Hepatocyte (in vitro differentiated cells): ENCODE measurements at regions not wholly inside any gene's neighbourhood (a gene's known extent, or its start where the extent isn't known, plus 50 kb on each side); places are given as distances from the start of the nearest gene placed in this dataset.

Experiments
- EZH2 ChIP-seq: fragments of 200-600 bp; sonication (generic); IDR thresholded peaks from 2 replicates; pipeline ENCODE4 v1.6.1; 2016; ENCODE audit warnings: antibody characterized with exemption, mild to moderate bottlenecking, borderline replicate concordance
- TF ChIP-seq, protein P1 (sequence below): fragments of 200-600 bp; sonication (generic); IDR thresholded peaks from 2 replicates; pipeline ENCODE4 v1.5.1; 2016; ENCODE audit warnings: antibody characterized with exemption, mild to moderate bottlenecking; ENCODE audit not compliant: poor library complexity

GRCh38 chr20:59469267-59470252 lies 134.8 kb upstream of the PHACTR3 start:
- TF ChIP-seq, protein P1, sequence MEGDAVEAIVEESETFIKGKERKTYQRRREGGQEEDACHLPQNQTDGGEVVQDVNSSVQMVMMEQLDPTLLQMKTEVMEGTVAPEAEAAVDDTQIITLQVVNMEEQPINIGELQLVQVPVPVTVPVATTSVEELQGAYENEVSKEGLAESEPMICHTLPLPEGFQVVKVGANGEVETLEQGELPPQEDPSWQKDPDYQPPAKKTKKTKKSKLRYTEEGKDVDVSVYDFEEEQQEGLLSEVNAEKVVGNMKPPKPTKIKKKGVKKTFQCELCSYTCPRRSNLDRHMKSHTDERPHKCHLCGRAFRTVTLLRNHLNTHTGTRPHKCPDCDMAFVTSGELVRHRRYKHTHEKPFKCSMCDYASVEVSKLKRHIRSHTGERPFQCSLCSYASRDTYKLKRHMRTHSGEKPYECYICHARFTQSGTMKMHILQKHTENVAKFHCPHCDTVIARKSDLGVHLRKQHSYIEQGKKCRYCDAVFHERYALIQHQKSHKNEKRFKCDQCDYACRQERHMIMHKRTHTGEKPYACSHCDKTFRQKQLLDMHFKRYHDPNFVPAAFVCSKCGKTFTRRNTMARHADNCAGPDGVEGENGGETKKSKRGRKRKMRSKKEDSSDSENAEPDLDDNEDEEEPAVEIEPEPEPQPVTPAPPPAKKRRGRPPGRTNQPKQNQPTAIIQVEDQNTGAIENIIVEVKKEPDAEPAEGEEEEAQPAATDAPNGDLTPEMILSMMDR = no peak
- TF ChIP-seq EZH2 = no peak
